Astrocyte of the cerebellum (primary cell): ENCODE measurements at regions not wholly inside any gene's neighbourhood (a gene's known extent, or its start where the extent isn't known, plus 50 kb on each side); places are given as distances from the start of the nearest gene placed in this dataset.

ENCODE experiments used
- DNase-seq: peaks from one replicate; pipeline ENCODE4 v3.0.0-alpha.2; 2011; ENCODE audit warnings: low read depth
- H3K4me3 ChIP-seq: 2 replicates; pipeline ENCODE4 v1.5.1; 2011; ENCODE audit warnings: mild to moderate bottlenecking, low read depth, low read length, moderate library complexity
- in situ Hi-C: cut with HindIII; loops from 2 replicates; pipeline ENCODE4 v1.10.0; 2017; ENCODE audit warnings: low sequenced_read_pairs
- TF ChIP-seq, protein P1 (sequence below): IDR thresholded peaks from 2 replicates; pipeline ENCODE4 v1.5.1; 2012; ENCODE audit warnings: low read length, low read depth, moderate library complexity, mild to moderate bottlenecking; ENCODE audit errors: missing control alignments

DNA sequence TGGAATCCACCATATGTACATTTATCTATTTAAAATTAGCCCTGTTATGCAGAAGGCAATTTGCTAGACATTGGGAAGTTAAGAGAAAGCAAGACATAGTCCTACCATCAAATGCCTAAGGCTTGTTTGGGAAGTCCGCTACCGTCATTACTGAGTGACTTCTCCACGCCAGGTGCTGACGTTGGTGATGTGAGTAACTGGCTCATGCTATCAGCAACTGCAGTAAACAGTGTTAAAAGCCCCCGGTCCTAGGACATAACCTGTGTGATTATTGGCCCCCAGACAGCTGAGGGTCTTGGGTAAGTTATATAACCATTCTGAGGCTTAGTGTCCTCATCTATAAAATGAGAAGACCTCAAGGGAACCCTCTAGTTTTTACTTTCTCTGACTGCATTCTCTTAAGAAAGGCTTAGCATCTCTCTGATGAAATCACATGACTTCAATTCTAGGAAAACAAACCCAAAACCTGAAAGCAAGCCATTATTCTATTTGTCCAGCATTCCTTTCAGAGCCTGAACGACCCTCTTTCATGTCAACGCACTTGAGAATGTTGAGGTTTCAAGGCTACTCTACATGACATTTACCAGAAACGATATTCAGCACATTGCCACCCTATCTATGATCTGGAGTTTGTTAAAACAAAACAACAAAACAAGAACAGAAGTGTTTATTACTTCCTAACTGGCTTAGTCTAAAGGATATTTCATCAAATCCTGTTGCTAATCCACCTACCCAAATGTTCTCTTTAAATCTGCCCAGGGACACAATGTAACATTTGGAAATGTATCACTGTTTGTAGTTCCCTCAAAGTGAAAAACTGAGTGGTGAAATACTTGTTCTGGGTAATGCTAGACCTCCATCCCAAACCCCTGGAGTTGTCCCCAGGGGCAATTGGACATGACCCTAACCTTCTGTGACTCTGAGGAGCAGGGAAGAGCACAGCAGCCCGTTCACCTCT lies 133.8 kb downstream of the BTBD3 start:
- in situ Hi-C loops: no loop called here
- TF ChIP-seq, protein P1, sequence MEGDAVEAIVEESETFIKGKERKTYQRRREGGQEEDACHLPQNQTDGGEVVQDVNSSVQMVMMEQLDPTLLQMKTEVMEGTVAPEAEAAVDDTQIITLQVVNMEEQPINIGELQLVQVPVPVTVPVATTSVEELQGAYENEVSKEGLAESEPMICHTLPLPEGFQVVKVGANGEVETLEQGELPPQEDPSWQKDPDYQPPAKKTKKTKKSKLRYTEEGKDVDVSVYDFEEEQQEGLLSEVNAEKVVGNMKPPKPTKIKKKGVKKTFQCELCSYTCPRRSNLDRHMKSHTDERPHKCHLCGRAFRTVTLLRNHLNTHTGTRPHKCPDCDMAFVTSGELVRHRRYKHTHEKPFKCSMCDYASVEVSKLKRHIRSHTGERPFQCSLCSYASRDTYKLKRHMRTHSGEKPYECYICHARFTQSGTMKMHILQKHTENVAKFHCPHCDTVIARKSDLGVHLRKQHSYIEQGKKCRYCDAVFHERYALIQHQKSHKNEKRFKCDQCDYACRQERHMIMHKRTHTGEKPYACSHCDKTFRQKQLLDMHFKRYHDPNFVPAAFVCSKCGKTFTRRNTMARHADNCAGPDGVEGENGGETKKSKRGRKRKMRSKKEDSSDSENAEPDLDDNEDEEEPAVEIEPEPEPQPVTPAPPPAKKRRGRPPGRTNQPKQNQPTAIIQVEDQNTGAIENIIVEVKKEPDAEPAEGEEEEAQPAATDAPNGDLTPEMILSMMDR: no peak
- DNase-seq: no peak

DNA sequence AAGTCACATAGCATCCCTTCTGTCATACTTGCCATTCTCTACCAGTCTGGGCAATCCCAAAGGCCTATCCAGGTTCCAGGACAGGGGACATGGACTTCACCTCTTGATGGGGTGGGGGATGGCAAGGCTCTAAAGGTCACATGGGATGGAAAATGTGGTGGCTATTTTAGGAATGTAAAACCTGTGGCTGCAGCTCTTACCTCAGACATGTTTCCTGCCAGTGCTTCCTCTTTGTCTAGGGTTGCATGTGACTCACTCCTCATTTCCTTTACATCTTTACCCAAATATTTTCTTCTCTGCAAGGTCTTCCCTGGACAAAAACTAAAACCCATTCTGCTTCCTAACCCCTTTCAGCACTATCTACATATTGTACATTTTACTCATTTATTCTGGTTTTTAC lies 135.7 kb downstream of the BTBD3 start:
- in situ Hi-C loops: no loop called here
- H3K4me3 ChIP-seq: no peak overlapping the region
- peak; percentile 73 for DNase-seq
- TF ChIP-seq, protein P1: no peak

More for the DNA sequence above, 133.8 kb downstream of the BTBD3 start:
- no peak overlapping the region for H3K4me3 ChIP-seq

DNA sequence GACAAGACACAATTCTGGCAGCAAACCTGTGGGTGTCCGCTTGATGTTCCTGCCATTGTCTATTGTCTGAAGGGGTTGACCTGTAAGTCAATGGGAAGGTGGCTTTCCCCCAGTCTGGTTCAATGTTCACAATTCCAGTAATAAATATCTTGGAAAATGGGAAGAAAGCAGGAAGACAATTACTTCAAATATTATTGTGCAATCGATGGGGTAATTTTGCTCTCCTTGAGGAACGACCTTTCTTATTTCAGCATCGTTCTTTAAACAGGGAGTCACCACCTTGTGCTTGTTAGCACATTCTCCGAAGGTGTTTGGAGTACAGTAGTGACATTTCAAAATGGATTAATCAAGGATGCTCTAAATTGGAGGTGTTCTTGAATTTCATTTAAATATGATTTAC lies 136.9 kb downstream of the BTBD3 start:
- TF ChIP-seq, protein P1: no peak
- in situ Hi-C loops: no loop called here
- no peak overlapping the region for H3K4me3 ChIP-seq
- no peak for DNase-seq

DNA sequence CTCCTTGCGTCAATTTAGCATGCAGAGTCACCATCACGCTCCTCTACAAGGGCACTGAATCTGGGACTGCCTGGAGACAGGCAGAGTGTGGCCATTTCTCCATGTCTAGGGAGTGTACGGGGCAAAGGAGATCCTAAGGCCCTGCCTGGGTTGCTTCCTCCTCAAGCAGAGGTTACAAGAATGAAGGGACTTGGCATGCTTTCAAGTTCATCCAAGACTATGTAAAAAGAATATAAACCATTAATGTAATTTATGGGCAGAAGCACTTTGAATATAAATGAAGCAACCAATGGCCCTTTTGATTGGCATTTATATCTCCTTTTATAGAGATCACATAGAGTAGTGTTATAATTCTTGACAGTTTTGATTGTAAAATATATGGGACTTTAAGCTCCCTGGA lies 137.5 kb downstream of the BTBD3 start:
- DNase-seq: no peak
- H3K4me3 ChIP-seq: no peak overlapping the region
- TF ChIP-seq, protein P1: no peak
- in situ Hi-C loops: no loop called here

DNA sequence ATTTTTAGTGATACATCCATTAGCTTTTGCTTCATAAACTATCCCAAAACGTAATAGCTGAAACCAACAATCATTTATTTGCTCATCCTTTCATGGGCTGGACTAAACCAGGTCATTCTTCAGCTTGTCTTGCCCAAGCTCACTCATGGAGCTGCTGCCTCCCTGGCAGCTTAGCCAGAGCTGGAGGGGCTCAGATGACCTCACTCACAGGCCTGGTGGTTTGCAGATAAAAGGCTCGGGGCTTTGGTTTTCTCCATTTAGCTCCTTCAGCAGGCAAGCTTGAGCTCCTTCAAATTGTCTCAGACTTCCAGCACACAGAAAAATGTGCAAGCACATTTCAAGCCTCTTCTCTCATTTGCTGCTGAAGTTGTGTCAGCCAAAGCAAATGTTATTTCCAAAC lies 139.1 kb downstream of the BTBD3 start:
- no peak for DNase-seq
- TF ChIP-seq, protein P1: no peak
- in situ Hi-C loops: no loop called here
- H3K4me3 ChIP-seq: no peak overlapping the region

DNA sequence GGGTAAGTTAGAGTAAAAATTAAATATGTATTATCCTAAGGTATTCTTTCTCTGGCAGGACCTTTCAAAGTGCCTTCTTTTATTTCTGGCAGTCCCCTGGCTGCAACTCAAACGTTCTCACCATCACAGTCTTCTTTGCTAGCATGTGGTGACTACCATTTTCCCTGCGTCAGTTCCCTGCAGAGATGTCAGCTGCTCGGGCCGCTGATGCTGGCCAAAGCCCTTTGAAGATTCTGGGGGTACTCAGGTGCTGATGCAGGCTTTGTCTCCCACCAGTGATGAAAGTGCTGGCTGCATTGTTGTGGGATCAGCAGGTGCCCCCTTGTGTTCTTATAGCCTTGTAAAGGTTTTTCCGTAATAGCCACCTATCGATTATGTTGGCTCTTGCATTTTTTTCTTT lies 140.1 kb downstream of the BTBD3 start:
- in situ Hi-C loops: no loop called here
- no peak overlapping the region for H3K4me3 ChIP-seq
- no peak for DNase-seq
- TF ChIP-seq, protein P1: no peak
